Fibroblast of lung (primary cell): ENCODE measurements at regions not wholly inside any gene's neighbourhood (a gene's known extent, or its start where the extent isn't known, plus 50 kb on each side); places are given as distances from the start of the nearest gene placed in this dataset.

Experiments used
- DNase-seq, 2 donors: peaks; one replicate each; pipeline versions ENCODE4 v3.0.0 to v3.0.0-alpha.2; 2010; ENCODE audit warnings: low read depth in 2 of 2
- H2AFZ ChIP-seq: 2 replicates; pipeline ENCODE4 v1.5.1; 2012; ENCODE audit warnings: low read length, control low read depth, inconsistent platforms
- H3K27ac ChIP-seq: 2 replicates; pipeline ENCODE4 v1.5.1; 2011; ENCODE audit warnings: low read length, control low read depth; ENCODE audit not compliant: insufficient read depth
- H3K27me3 ChIP-seq: 2 replicates; pipeline ENCODE4 v1.5.1; 2011; ENCODE audit warnings: mild to moderate bottlenecking, low read length; ENCODE audit not compliant: control insufficient read depth, insufficient read depth
- H3K36me3 ChIP-seq: 2 replicates; pipeline ENCODE4 v1.5.1; 2011; ENCODE audit warnings: low read length; ENCODE audit not compliant: control insufficient read depth, insufficient read depth
- H3K4me1 ChIP-seq: 2 replicates; pipeline ENCODE4 v1.5.1; 2011; ENCODE audit warnings: low read length; ENCODE audit not compliant: control insufficient read depth, insufficient read depth; ENCODE audit errors: extremely low read depth
- H3K4me2 ChIP-seq: 2 replicates; pipeline ENCODE4 v1.5.1; 2011; ENCODE audit warnings: low read length, control low read depth; ENCODE audit not compliant: insufficient read depth; ENCODE audit errors: extremely low read depth
- H3K4me3 ChIP-seq, 4 experiments: fragments of 200-600 bp in 1 of 4; sonication (generic) in 1 of 4; replicated peaks in 1 of 4; 2 replicates each; pipeline ENCODE4 v1.5.1; 2011 to 2016; ENCODE audit warnings: low read length in 4 of 4, low read depth in 3 of 4, mild to moderate bottlenecking in 3 of 4, control low read depth in 2 of 4, inconsistent platforms in 1 of 4, mixed read lengths in 1 of 4; ENCODE audit not compliant: insufficient read depth in 1 of 4; ENCODE audit errors: control extremely low read depth in 1 of 4
- H3K79me2 ChIP-seq: 2 replicates; pipeline ENCODE4 v1.5.1; 2012; ENCODE audit warnings: mild to moderate bottlenecking, low read length, inconsistent platforms; ENCODE audit not compliant: control insufficient read depth, insufficient read depth
- H3K9ac ChIP-seq: 2 replicates; pipeline ENCODE4 v1.5.1; 2011; ENCODE audit warnings: mild to moderate bottlenecking, low read length, control low read depth; ENCODE audit not compliant: insufficient read depth
- H3K9me3 ChIP-seq: 2 replicates; pipeline ENCODE4 v1.5.1; 2012; ENCODE audit warnings: low read depth, low read length; ENCODE audit not compliant: control insufficient read depth, insufficient read depth
- H4K20me1 ChIP-seq: 2 replicates; pipeline ENCODE4 v1.5.1; 2011; ENCODE audit warnings: low read length; ENCODE audit not compliant: control insufficient read depth, insufficient read depth; ENCODE audit errors: extremely low read depth
- EZH2 ChIP-seq: IDR thresholded peaks from 2 replicates; pipeline ENCODE4 v1.5.1; 2012; ENCODE audit warnings: low read length, control low read depth, mild to moderate bottlenecking; ENCODE audit errors: missing control alignments
- TF ChIP-seq, protein P1 (sequence below), 2 donors: IDR thresholded peaks in 1 of 2; conservative IDR thresholded peaks in 1 of 2; 1 replicate in 1 of 2; 2 replicates in 1 of 2; pipeline ENCODE4 v1.5.1; 2011 to 2012; ENCODE audit warnings: low read length in 2 of 2, control low read depth in 1 of 2, inconsistent platforms in 1 of 2, low read depth in 1 of 2, mild to moderate bottlenecking in 1 of 2

DNA sequence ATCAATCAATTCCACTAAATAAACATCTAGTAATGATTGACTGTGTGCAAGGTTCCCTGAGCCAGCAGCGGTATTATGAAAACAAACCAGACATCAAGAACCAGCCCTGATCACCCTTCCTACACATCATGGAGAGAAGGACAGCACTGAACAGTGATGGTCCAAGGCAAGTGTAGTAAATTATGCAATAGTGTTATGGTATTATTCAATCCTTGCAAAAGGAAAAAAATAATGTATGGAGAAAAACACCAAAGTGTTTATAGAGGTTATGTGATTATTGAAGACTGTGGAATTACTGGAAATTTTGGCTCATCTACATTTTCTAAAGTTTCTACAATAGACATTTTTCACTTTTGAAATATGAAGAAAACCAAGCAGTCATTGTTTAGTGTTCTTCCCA lies 105.3 kb downstream of the RCN1 start:
- no peak overlapping the region for H3K4me2 ChIP-seq
- H3K9ac ChIP-seq = no peak overlapping the region
- no peaks in the 10 kb centered on the region for H4K20me1 ChIP-seq
- no peaks in the 10 kb centered on the region for H3K9me3 ChIP-seq
- H3K4me3 ChIP-seq = no peak overlapping the region
- DNase-seq = no peak
- no peak overlapping the region for H3K27ac ChIP-seq
- H2AFZ ChIP-seq = no peak overlapping the region
- H3K79me2 ChIP-seq = no peaks in the 10 kb centered on the region
- no peak for TF ChIP-seq EZH2
- TF ChIP-seq, protein P1, sequence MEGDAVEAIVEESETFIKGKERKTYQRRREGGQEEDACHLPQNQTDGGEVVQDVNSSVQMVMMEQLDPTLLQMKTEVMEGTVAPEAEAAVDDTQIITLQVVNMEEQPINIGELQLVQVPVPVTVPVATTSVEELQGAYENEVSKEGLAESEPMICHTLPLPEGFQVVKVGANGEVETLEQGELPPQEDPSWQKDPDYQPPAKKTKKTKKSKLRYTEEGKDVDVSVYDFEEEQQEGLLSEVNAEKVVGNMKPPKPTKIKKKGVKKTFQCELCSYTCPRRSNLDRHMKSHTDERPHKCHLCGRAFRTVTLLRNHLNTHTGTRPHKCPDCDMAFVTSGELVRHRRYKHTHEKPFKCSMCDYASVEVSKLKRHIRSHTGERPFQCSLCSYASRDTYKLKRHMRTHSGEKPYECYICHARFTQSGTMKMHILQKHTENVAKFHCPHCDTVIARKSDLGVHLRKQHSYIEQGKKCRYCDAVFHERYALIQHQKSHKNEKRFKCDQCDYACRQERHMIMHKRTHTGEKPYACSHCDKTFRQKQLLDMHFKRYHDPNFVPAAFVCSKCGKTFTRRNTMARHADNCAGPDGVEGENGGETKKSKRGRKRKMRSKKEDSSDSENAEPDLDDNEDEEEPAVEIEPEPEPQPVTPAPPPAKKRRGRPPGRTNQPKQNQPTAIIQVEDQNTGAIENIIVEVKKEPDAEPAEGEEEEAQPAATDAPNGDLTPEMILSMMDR (conservative IDR thresholded peaks at IDR 0.05 in 1 of 2, IDR thresholded peaks at IDR 0.05 in 1 of 2; ENCODE audit: low read depth in 1 of 2, low read length in 2 of 2) = no peak
- no peaks in the 10 kb centered on the region for H3K36me3 ChIP-seq
- H3K4me1 ChIP-seq = no peaks in the 10 kb centered on the region
- H3K27me3 ChIP-seq = no peaks in the 10 kb centered on the region

DNA sequence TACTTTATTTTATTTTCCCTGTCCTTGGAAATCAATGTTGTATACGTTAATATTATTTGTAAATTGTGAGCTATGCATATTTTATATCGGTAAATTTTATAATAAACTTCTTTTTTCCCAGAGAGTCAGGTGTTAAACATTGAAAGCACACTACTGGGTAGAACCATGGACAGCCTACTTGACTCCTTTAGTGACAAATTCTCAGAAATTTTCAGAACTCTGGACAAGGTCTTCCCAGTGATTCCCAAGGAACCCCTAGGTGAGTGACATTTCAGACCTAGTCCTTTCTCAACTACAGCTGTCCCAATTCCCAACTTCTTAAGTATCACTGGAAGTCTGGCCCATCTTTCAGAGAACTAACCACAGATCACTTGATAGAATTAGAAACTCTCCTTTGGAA lies 107.2 kb downstream of the RCN1 start:
- no peaks in the 10 kb centered on the region for H3K27me3 ChIP-seq
- no peak overlapping the region for H3K4me3 ChIP-seq
- DNase-seq = no peak
- H3K27ac ChIP-seq = no peak overlapping the region
- no peak overlapping the region for H3K9ac ChIP-seq
- no peaks in the 10 kb centered on the region for H3K9me3 ChIP-seq
- no peaks in the 10 kb centered on the region for H3K36me3 ChIP-seq
- no peak overlapping the region for H3K4me2 ChIP-seq
- no peak overlapping the region for H2AFZ ChIP-seq
- H3K79me2 ChIP-seq = no peaks in the 10 kb centered on the region
- no peaks in the 10 kb centered on the region for H3K4me1 ChIP-seq
- H4K20me1 ChIP-seq = no peaks in the 10 kb centered on the region
- TF ChIP-seq, protein P1 (conservative IDR thresholded peaks at IDR 0.05 in 1 of 2, IDR thresholded peaks at IDR 0.05 in 1 of 2; ENCODE audit: low read depth in 1 of 2, low read length in 2 of 2) = no peak
- no peak for TF ChIP-seq EZH2

DNA sequence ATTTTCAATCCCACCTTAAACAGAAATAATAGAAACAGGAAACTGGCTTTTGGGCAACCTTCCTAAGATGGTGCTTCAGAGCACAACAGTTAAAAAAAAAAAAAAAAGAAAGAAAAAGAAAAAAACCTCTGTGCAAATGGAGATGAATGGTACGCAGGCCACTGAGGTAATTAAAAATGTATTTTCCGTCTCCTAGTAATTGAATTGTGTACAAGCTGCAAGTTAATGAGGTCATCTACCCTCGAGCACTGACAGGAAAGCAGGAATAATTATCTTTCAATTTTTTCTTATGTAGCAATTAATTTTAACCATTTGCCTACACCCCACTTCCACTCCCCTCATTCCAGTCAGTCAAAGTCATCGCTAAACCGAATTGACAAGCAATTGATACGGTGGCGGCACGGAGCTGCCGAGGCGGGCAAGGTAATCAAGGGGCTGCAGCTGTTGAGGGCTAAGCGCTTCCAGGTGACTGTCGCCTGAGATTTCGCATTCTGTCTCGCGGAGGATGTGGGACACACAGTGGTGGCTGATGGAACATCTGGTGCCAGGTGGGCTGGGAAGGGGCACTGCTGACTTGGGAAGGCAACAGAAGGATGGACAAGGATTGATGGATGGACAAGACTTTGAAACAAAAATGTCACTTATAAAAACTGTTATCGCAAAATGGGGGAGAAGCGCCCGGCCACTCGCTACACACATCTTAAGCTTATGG lies 109.4 kb downstream of the RCN1 start:
- Histone ChIP-seq H4K20me1 (no peaks in the 10 kb centered on the region), H3K4me3 (no peak overlapping the region), H3K36me3 (no peaks in the 10 kb centered on the region), H3K27me3 (no peaks in the 10 kb centered on the region), H3K79me2 (no peaks in the 10 kb centered on the region), H3K9me3 (no peaks in the 10 kb centered on the region), H3K4me1 (no peaks in the 10 kb centered on the region), H3K27ac (no peak overlapping the region), H3K4me2 (no peak overlapping the region), H2AFZ (no peak overlapping the region), H3K9ac (no peak overlapping the region)
- DNase-seq = no peak
- TF ChIP-seq, protein P1 (conservative IDR thresholded peaks at IDR 0.05 in 1 of 2, IDR thresholded peaks at IDR 0.05 in 1 of 2; ENCODE audit: low read depth in 1 of 2, low read length in 2 of 2) = no peak
